Stimulated activated CD8-positive, alpha-beta memory T cell treated with anti-CD3 and anti-CD28 coated beads, Interleukin-4, amount 100 ng/mL, for 24 hours (primary cell): ENCODE measurements at regions not wholly inside any gene's neighbourhood (a gene's known extent, or its start where the extent isn't known, plus 50 kb on each side); places are given as distances from the start of the nearest gene placed in this dataset.
"Not testable (repeated sequence)": the region's sequence is repeated elsewhere in the genome, so short reads cannot be mapped to it uniquely, and the experiment has no call there.

Experiments used
- DNase-seq: peaks from one replicate; pipeline ENCODE4 v3.0.0-alpha.2; 2020; ENCODE audit warnings: low read depth

GRCh38 chr1:238346340-238346739 is 455.6 kb upstream of the ZP4 start:
- DNase-seq: no peak

GRCh38 chr1:238345837-238346236 is 455.1 kb upstream of the ZP4 start:
- DNase-seq: no peak

GRCh38 chr1:238343852-238344251 is 453.1 kb upstream of the ZP4 start:
- no peak for DNase-seq

- DNase-seq: no peak
Observed at GRCh38 chr1:238341395-238341794, 450.7 kb upstream of the ZP4 start.

GRCh38 chr1:238340989-238341388 is 450.3 kb upstream of the ZP4 start:
- no peak for DNase-seq

GRCh38 chr1:238336531-238336930 is 445.8 kb upstream of the ZP4 start:
- DNase-seq: no peak

- no peak for DNase-seq
Observed at GRCh38 chr1:238334170-238334569, 443.4 kb upstream of the ZP4 start.

- DNase-seq: no peak
Observed at GRCh38 chr1:238331557-238331956, 440.8 kb upstream of the ZP4 start.

GRCh38 chr1:238329671-238330070 is 438.9 kb upstream of the ZP4 start:
- no peak for DNase-seq

GRCh38 chr1:238327033-238327432 is 436.3 kb upstream of the ZP4 start:
- not testable (repeated sequence) for DNase-seq

- not testable (repeated sequence) for DNase-seq
Observed at GRCh38 chr1:238326479-238326878, 435.8 kb upstream of the ZP4 start.

- DNase-seq: no peak
Observed at GRCh38 chr1:238324211-238324864, 433.6 kb upstream of the ZP4 start.

- no peak for DNase-seq
Observed at GRCh38 chr1:238323490-238323889, 432.8 kb upstream of the ZP4 start.

GRCh38 chr1:238319957-238320356 is 429.2 kb upstream of the ZP4 start:
- DNase-seq: no peak

GRCh38 chr1:238318294-238319110 is 427.8 kb upstream of the ZP4 start:
- no peak for DNase-seq

GRCh38 chr1:238312969-238313368 is 422.2 kb upstream of the ZP4 start:
- DNase-seq: no peak

- DNase-seq: no peak
Observed at GRCh38 chr1:238306411-238306810, 415.7 kb upstream of the ZP4 start.

GRCh38 chr1:238302646-238303045 is 411.9 kb upstream of the ZP4 start:
- DNase-seq: no peak

GRCh38 chr1:238296371-238296770 is 405.6 kb upstream of the ZP4 start:
- DNase-seq: no peak

- DNase-seq: no peak
Observed at GRCh38 chr1:238293075-238293474, 402.4 kb upstream of the ZP4 start.

- no peak for DNase-seq
Observed at GRCh38 chr1:238281418-238281817, 390.7 kb upstream of the ZP4 start.

- no peak for DNase-seq
Observed at GRCh38 chr1:238279694-238280380, 389.1 kb upstream of the ZP4 start.

GRCh38 chr1:238272145-238272544 is 381.4 kb upstream of the ZP4 start:
- DNase-seq: no peak
